GM23338 (cell line): ENCODE measurements at regions not wholly inside any gene's neighbourhood (a gene's known extent, or its start where the extent isn't known, plus 50 kb on each side); places are given as distances from the start of the nearest gene placed in this dataset.

Source experiments
- CTCF ChIP-seq, 2 experiments: fragments of 200-600 bp in 1 of 2; sonication (generic) in 1 of 2; conservative IDR thresholded peaks; 2 replicates each; pipeline versions ENCODE4 v1.5.1 to v1.6.1; 2016 to 2017; ENCODE audit warnings: antibody characterized with exemption in 2 of 2, low read depth in 2 of 2, mild to moderate bottlenecking in 2 of 2, moderate library complexity in 1 of 2
- EZH2 ChIP-seq: fragments of 200-600 bp; sonication (generic); IDR thresholded peaks from one replicate; pipeline ENCODE4 v1.8.0; 2017; ENCODE audit warnings: antibody characterized with exemption, mild to moderate bottlenecking, low read depth; ENCODE audit not compliant: unreplicated experiment

- TF ChIP-seq CTCF (conservative IDR thresholded peaks at IDR 0.05; ENCODE audit: low read depth in 2 of 2) (no peak), EZH2 (no peak)
Observed at GRCh38 chr5:175778951-175779503, 92.4 kb upstream of the CPLX2 start.
